Astrocyte (in vitro differentiated cells and primary cell): ENCODE measurements at regions not wholly inside any gene's neighbourhood (a gene's known extent, or its start where the extent isn't known, plus 50 kb on each side); places are given as distances from the start of the nearest gene placed in this dataset.

Experiments used
- DNase-seq: peaks from one replicate; pipeline ENCODE4 v3.0.0-alpha.2; 2010; ENCODE audit warnings: low read depth
- FAIRE-seq: peaks from 2 replicates; lab custom pipeline; 2011; peaks lifted over from hg19 to GRCh38; lab: Jason Lieb, UNC
- H2AFZ ChIP-seq: 2 replicates; pipeline ENCODE4 v1.6.0; 2012; ENCODE audit warnings: low read depth, low read length, inconsistent platforms
- H3K27ac ChIP-seq: 2 replicates; pipeline ENCODE4 v1.5.1; 2011; ENCODE audit warnings: low read depth, low read length, inconsistent platforms
- H3K27me3 ChIP-seq: 2 replicates; pipeline ENCODE4 v1.6.0; 2011; ENCODE audit warnings: low read length, inconsistent platforms; ENCODE audit not compliant: insufficient read depth
- H3K36me3 ChIP-seq: 2 replicates; pipeline ENCODE4 v1.5.1; 2011; ENCODE audit warnings: low read length, inconsistent platforms; ENCODE audit not compliant: insufficient read depth
- H3K4me1 ChIP-seq: 2 replicates; pipeline ENCODE4 v1.5.1; 2011; ENCODE audit warnings: low read length, inconsistent platforms; ENCODE audit not compliant: insufficient read depth
- H3K4me2 ChIP-seq: 2 replicates; pipeline ENCODE4 v1.6.0; 2012; ENCODE audit warnings: low read length, inconsistent platforms
- H3K4me3 ChIP-seq: 2 replicates; pipeline ENCODE4 v1.5.1; 2011; ENCODE audit warnings: low read depth, mild to moderate bottlenecking, low read length, inconsistent platforms; ENCODE audit not compliant: insufficient read depth
- H3K79me2 ChIP-seq: 2 replicates; pipeline ENCODE4 v1.6.0; 2012; ENCODE audit warnings: mild to moderate bottlenecking, low read length, inconsistent platforms; ENCODE audit not compliant: insufficient read depth
- H3K9ac ChIP-seq: 2 replicates; pipeline ENCODE4 v1.6.0; 2012; ENCODE audit warnings: mild to moderate bottlenecking, low read length, inconsistent platforms
- H3K9me3 ChIP-seq: 2 replicates; pipeline ENCODE4 v1.5.1; 2012; ENCODE audit warnings: low read depth, mild to moderate bottlenecking, low read length, inconsistent platforms; ENCODE audit not compliant: insufficient read depth
- H4K20me1 ChIP-seq: 2 replicates; pipeline ENCODE4 v1.6.0; 2012; ENCODE audit warnings: low read length, inconsistent platforms; ENCODE audit not compliant: insufficient read depth
- H3K27ac Mint-ChIP-seq: one replicate; pipeline ENCODE4 v1.8.0; 2021; ENCODE audit warnings: mild to moderate bottlenecking, mixed read lengths; ENCODE audit not compliant: unreplicated experiment
- H3K27me3 Mint-ChIP-seq: one replicate; pipeline ENCODE4 v1.8.0; 2021; ENCODE audit warnings: low read depth, mixed read lengths; ENCODE audit not compliant: unreplicated experiment
- H3K36me3 Mint-ChIP-seq: one replicate; pipeline ENCODE4 v1.8.0; 2021; ENCODE audit warnings: low read depth, mixed read lengths; ENCODE audit not compliant: unreplicated experiment
- H3K4me1 Mint-ChIP-seq: one replicate; pipeline ENCODE4 v1.8.0; 2021; ENCODE audit warnings: low read depth, mixed read lengths; ENCODE audit not compliant: unreplicated experiment
- H3K4me3 Mint-ChIP-seq: one replicate; pipeline ENCODE4 v1.8.0; 2021; ENCODE audit warnings: mild to moderate bottlenecking, moderate library complexity, mixed read lengths; ENCODE audit not compliant: unreplicated experiment
- H3K9me3 Mint-ChIP-seq: one replicate; pipeline ENCODE4 v1.8.0; 2021; ENCODE audit warnings: mild to moderate bottlenecking, mixed read lengths; ENCODE audit not compliant: unreplicated experiment
- EZH2 ChIP-seq: IDR thresholded peaks from 2 replicates; pipeline ENCODE4 v1.6.1; 2012; ENCODE audit warnings: mild to moderate bottlenecking, low read length, inconsistent platforms; ENCODE audit not compliant: insufficient read depth
- TF ChIP-seq, protein P1 (sequence below): IDR thresholded peaks from 2 replicates; pipeline ENCODE4 v1.5.1; 2011; ENCODE audit warnings: low read depth, mild to moderate bottlenecking, inconsistent platforms, low read length, moderate library complexity; ENCODE audit not compliant: insufficient read depth

DNA sequence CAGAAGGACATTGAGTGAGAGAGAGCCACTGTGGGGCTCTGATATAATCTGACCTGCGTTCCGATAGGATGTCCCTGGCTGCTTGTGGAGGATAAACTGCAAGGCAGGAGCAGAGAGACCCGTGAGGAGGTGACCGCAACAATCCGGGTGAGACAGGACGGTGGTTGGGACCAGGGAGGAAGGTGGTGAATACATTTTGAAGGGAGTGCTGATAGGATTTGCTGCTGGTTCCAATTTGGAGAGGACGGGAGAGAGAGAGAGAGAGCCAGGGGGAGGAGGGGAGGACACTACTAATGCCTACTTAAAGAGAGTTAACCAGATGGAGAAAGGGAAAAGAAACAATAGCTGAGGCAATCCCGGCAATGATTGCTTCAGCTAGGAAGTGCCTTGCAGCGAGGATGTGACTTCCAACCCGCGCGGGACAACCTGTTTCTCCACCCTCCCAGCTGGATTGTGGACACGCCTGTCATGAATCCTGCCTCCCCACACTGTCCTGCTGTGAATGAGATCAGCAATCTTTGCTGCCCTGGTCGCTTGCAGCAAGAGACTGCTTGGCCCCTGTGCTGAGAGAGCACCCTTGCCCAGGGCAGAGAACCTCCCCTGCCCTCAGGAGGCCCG is 199.0 kb upstream of the KCNG1 start:
- TF ChIP-seq, protein P1, sequence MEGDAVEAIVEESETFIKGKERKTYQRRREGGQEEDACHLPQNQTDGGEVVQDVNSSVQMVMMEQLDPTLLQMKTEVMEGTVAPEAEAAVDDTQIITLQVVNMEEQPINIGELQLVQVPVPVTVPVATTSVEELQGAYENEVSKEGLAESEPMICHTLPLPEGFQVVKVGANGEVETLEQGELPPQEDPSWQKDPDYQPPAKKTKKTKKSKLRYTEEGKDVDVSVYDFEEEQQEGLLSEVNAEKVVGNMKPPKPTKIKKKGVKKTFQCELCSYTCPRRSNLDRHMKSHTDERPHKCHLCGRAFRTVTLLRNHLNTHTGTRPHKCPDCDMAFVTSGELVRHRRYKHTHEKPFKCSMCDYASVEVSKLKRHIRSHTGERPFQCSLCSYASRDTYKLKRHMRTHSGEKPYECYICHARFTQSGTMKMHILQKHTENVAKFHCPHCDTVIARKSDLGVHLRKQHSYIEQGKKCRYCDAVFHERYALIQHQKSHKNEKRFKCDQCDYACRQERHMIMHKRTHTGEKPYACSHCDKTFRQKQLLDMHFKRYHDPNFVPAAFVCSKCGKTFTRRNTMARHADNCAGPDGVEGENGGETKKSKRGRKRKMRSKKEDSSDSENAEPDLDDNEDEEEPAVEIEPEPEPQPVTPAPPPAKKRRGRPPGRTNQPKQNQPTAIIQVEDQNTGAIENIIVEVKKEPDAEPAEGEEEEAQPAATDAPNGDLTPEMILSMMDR, result no peak
- no peak for TF ChIP-seq EZH2
- no peaks in the 10 kb centered on the region for H3K4me1 ChIP-seq
- H3K36me3 ChIP-seq, result no peaks in the 10 kb centered on the region
- no peaks in the 10 kb centered on the region for H3K4me1 Mint-ChIP-seq
- no peaks in the 10 kb centered on the region for H3K79me2 ChIP-seq
- H3K9me3 ChIP-seq, result peaks cover 10% of the 10 kb centered on the region
- H3K4me3 ChIP-seq, result no peak overlapping the region
- H2AFZ ChIP-seq, result peak overlapping the region; percentile 38
- H3K9me3 Mint-ChIP-seq, result peaks cover 18% of the 10 kb centered on the region
- H3K4me3 Mint-ChIP-seq, result no peak overlapping the region
- H3K9ac ChIP-seq, result no peak overlapping the region
- no peaks in the 10 kb centered on the region for H4K20me1 ChIP-seq
- H3K4me2 ChIP-seq, result no peak overlapping the region
- peaks cover 23% of the 10 kb centered on the region for H3K27me3 ChIP-seq
- DNase-seq (no peak), FAIRE-seq (no peak)
- no peaks in the 10 kb centered on the region for H3K36me3 Mint-ChIP-seq
- no peak overlapping the region for H3K27ac ChIP-seq
- H3K27me3 Mint-ChIP-seq, result peaks cover 33% of the 10 kb centered on the region
- H3K27ac Mint-ChIP-seq, result peak overlapping the region; percentile 56

DNA sequence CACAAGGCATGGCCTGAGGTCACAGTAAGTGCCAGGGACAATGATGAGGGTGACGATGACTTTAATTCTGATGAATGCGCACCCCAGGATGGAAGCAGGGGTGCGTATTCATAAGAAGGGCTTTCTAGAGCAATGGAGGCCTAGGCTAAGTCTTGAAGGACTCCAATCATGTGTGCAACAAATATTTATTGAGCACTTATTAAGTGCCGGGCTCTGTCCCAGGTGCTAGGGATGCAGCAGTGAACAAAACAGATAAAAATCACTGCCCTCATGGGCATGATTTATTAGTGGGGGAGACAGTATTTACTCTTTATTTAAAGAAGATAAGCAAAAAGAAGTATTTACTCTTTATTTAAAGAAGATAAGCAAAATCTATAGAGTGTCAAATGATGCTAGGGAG is 198.2 kb upstream of the KCNG1 start:
- Histone ChIP-seq H3K4me1 (no peaks in the 10 kb centered on the region), H3K4me2 (no peak overlapping the region), H3K4me3 (no peak overlapping the region), H3K79me2 (no peaks in the 10 kb centered on the region), H4K20me1 (no peaks in the 10 kb centered on the region), H3K9ac (no peak overlapping the region), H3K27ac (no peak overlapping the region), H3K36me3 (no peaks in the 10 kb centered on the region), H3K9me3 (peaks cover 15% of the 10 kb centered on the region), H3K27me3 (peaks cover 30% of the 10 kb centered on the region), H2AFZ (no peak overlapping the region)
- FAIRE-seq (no peak), DNase-seq (no peak)
- Mint-ChIP-seq H3K4me1 (no peaks in the 10 kb centered on the region), H3K27ac (no peak overlapping the region), H3K27me3 (peaks cover 34% of the 10 kb centered on the region), H3K4me3 (no peak overlapping the region), H3K36me3 (no peaks in the 10 kb centered on the region), H3K9me3 (peaks cover 26% of the 10 kb centered on the region)
- TF ChIP-seq, protein P1, result no peak
- no peak for TF ChIP-seq EZH2

DNA sequence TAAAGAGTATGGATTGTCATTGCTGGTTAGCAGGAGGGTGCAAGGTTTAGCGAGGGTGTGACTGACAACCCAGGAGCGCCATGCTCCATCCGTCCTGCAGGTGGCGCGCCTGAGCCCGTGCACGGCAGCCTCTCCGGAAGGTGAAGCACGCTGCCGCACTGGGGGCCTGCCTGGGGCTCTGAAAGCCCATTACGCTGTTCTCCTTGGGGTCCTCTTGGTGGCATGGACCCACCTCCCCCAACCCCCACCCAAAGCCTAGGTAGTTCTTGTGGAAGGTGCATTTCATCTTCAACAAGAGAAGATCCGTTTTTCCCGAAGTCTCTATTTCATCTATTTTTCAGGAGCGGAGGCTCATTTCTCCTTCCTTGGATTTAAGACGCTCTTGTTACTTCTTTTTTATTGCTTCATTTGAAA is 197.4 kb upstream of the KCNG1 start:
- peaks cover 15% of the 10 kb centered on the region for H3K9me3 ChIP-seq
- no peak overlapping the region for H2AFZ ChIP-seq
- no peak overlapping the region for H3K9ac ChIP-seq
- H3K27me3 ChIP-seq, result peaks cover 30% of the 10 kb centered on the region
- Mint-ChIP-seq H3K4me1 (no peaks in the 10 kb centered on the region), H3K27me3 (peaks cover 38% of the 10 kb centered on the region), H3K9me3 (peaks cover 23% of the 10 kb centered on the region), H3K27ac (no peak overlapping the region), H3K4me3 (no peak overlapping the region), H3K36me3 (no peaks in the 10 kb centered on the region)
- H4K20me1 ChIP-seq, result no peaks in the 10 kb centered on the region
- no peak overlapping the region for H3K4me3 ChIP-seq
- no peak overlapping the region for H3K4me2 ChIP-seq
- H3K36me3 ChIP-seq, result no peaks in the 10 kb centered on the region
- H3K4me1 ChIP-seq, result no peaks in the 10 kb centered on the region
- FAIRE-seq (no peak), DNase-seq (no peak)
- H3K79me2 ChIP-seq, result no peaks in the 10 kb centered on the region
- TF ChIP-seq EZH2, result no peak
- TF ChIP-seq, protein P1, result peak; percentile 63
- no peak overlapping the region for H3K27ac ChIP-seq
